ENCODE measurements at regions not wholly inside any gene's neighbourhood (a gene's known extent, or its start where the extent isn't known, plus 50 kb on each side); places are given as distances from the start of the nearest gene placed in this dataset.

- DNase-seq: no peak
Observed at GRCh38 chr4:188826393-188826792, 687.2 kb downstream of the TRIML1 start.

GRCh38 chr4:188839704-188840103 is 700.5 kb downstream of the TRIML1 start:
- DNase-seq: no peak

- no peak for DNase-seq
Observed at GRCh38 chr4:188841523-188841922, 702.3 kb downstream of the TRIML1 start.

- no peak for DNase-seq
Observed at GRCh38 chr4:188854436-188854835, 715.2 kb downstream of the TRIML1 start.

- no peak for DNase-seq
Observed at GRCh38 chr4:188858696-188859095, 719.5 kb downstream of the TRIML1 start.

GRCh38 chr4:188864741-188865140 is 725.5 kb downstream of the TRIML1 start:
- no peak for DNase-seq

GRCh38 chr4:188867796-188868195 is 728.6 kb downstream of the TRIML1 start:
- no peak for DNase-seq

- no peak for DNase-seq
Observed at GRCh38 chr4:188869581-188869980, 730.3 kb downstream of the TRIML1 start.

GRCh38 chr4:188872809-188873208 is 733.6 kb downstream of the TRIML1 start:
- no peak for DNase-seq

- DNase-seq: no peak
Observed at GRCh38 chr4:188876881-188877280, 737.6 kb downstream of the TRIML1 start.

- DNase-seq: no peak
Observed at GRCh38 chr4:188879598-188879997, 740.4 kb downstream of the TRIML1 start.

GRCh38 chr4:188887905-188888304 is 748.7 kb downstream of the TRIML1 start:
- DNase-seq: no peak

- no peak for DNase-seq
Observed at GRCh38 chr4:188892837-188893236, 753.6 kb downstream of the TRIML1 start.

- DNase-seq: no peak
Observed at GRCh38 chr4:188903986-188904385, 764.7 kb downstream of the TRIML1 start.

GRCh38 chr4:188904617-188905016 is 765.4 kb downstream of the TRIML1 start:
- DNase-seq: no peak

- DNase-seq: no peak
Observed at GRCh38 chr4:188905248-188905647, 766.0 kb downstream of the TRIML1 start.

GRCh38 chr4:188911199-188911598 is 772.0 kb downstream of the TRIML1 start:
- DNase-seq: no peak

GRCh38 chr4:188911707-188912106 is 772.5 kb downstream of the TRIML1 start:
- no peak for DNase-seq

- no peak for DNase-seq
Observed at GRCh38 chr4:188915175-188915574, 775.9 kb downstream of the TRIML1 start.

- DNase-seq: peak in 1 of 3 donors; percentile 7
Observed at GRCh38 chr4:188918787-188919186, 779.5 kb downstream of the TRIML1 start.

- DNase-seq: no peak
Observed at GRCh38 chr4:188930822-188931221, 791.6 kb downstream of the TRIML1 start.

GRCh38 chr4:188934320-188934962 is 795.2 kb downstream of the TRIML1 start:
- DNase-seq: no peak

GRCh38 chr4:188941524-188942119 is 802.4 kb downstream of the TRIML1 start:
- DNase-seq: peak; percentile 46 to 97 (median 51)

GRCh38 chr4:188942606-188943005 is 803.4 kb downstream of the TRIML1 start:
- DNase-seq: no peak
